Liver (tissue), 8 donors: ENCODE measurements at regions not wholly inside any gene's neighbourhood (a gene's known extent, or its start where the extent isn't known, plus 50 kb on each side); places are given as distances from the start of the nearest gene placed in this dataset.

Experiments
- DNase-seq: peaks from one replicate; pipeline ENCODE4 v3.0.0-alpha.2; 2017; ENCODE audit warnings: low spot score
- H3K27ac ChIP-seq, 2 donors: one replicate each; pipeline ENCODE4 v1.7.0; 2013; ENCODE audit warnings: inconsistent platforms in 2 of 2, low read length in 2 of 2, control low read depth in 1 of 2, low read depth in 1 of 2, mild to moderate bottlenecking in 1 of 2
- H3K27me3 ChIP-seq, 4 donors: one replicate each; pipeline versions ENCODE4 v1.6.1 to v1.7.0; 2013; ENCODE audit warnings: low read length in 3 of 4, inconsistent platforms in 1 of 4, mild to moderate bottlenecking in 1 of 4, moderate library complexity in 1 of 4; ENCODE audit not compliant: control insufficient read depth in 4 of 4, insufficient read depth in 4 of 4
- H3K36me3 ChIP-seq, 4 donors: one replicate each; pipeline versions ENCODE4 v1.6.1 to v1.7.0; 2013; ENCODE audit warnings: low read length in 3 of 4, mild to moderate bottlenecking in 3 of 4, low read depth in 1 of 4, moderate library complexity in 1 of 4; ENCODE audit not compliant: control insufficient read depth in 4 of 4, insufficient read depth in 3 of 4
- H3K4me1 ChIP-seq, 4 donors: one replicate each; pipeline versions ENCODE4 v1.6.1 to v1.7.0; 2013; ENCODE audit warnings: low read length in 3 of 4, mild to moderate bottlenecking in 3 of 4, moderate library complexity in 1 of 4; ENCODE audit not compliant: control insufficient read depth in 4 of 4, insufficient read depth in 4 of 4
- H3K4me3 ChIP-seq, 3 donors: one replicate each; pipeline versions ENCODE4 v1.6.1 to v1.7.0; 2013; ENCODE audit warnings: low read length in 3 of 3, control low read depth in 1 of 3, low read depth in 1 of 3, mild to moderate bottlenecking in 1 of 3
- H3K9ac ChIP-seq, 2 donors: one replicate each; pipeline ENCODE4 v1.7.0; 2013; ENCODE audit warnings: low read length in 2 of 2, mild to moderate bottlenecking in 2 of 2, moderate library complexity in 2 of 2, control low read depth in 1 of 2, low read depth in 1 of 2
- H3K9me3 ChIP-seq, 4 donors: one replicate each; pipeline versions ENCODE4 v1.6.1 to v1.7.0; 2013; ENCODE audit warnings: low read length in 3 of 4; ENCODE audit not compliant: control insufficient read depth in 4 of 4
- EGR1 ChIP-seq, 2 donors: IDR thresholded peaks; 2 replicates each; pipeline ENCODE4 v1.6.1; 2016 to 2018; ENCODE audit warnings: antibody characterized with exemption in 2 of 2, low read depth in 2 of 2
- FOXA1 ChIP-seq: IDR thresholded peaks from 2 replicates; pipeline ENCODE4 v1.6.1; 2016; ENCODE audit warnings: antibody characterized with exemption
- GABPA ChIP-seq, 2 donors: IDR thresholded peaks in 1 of 2; conservative IDR thresholded peaks in 1 of 2; 2 replicates each; pipeline ENCODE4 v1.6.1; 2016; ENCODE audit warnings: antibody characterized with exemption in 2 of 2, mild to moderate bottlenecking in 1 of 2, moderate library complexity in 1 of 2
- HNF4A ChIP-seq, 2 donors: conservative IDR thresholded peaks; 2 replicates each; pipeline ENCODE4 v1.6.1; 2016; ENCODE audit warnings: antibody characterized with exemption in 2 of 2, mild to moderate bottlenecking in 2 of 2
- HNF4G ChIP-seq: IDR thresholded peaks from 2 replicates; pipeline ENCODE4 v1.6.1; 2016; ENCODE audit warnings: antibody characterized with exemption
- JUND ChIP-seq, 2 donors: IDR thresholded peaks; 2 replicates each; pipeline ENCODE4 v1.6.1; 2016; ENCODE audit warnings: antibody characterized with exemption in 2 of 2
- NR2F2 ChIP-seq: IDR thresholded peaks from 2 replicates; pipeline ENCODE4 v1.6.1; 2016; ENCODE audit warnings: antibody characterized with exemption
- RXRA ChIP-seq, 2 donors: IDR thresholded peaks; 2 replicates each; pipeline ENCODE4 v1.6.1; 2017 to 2018; ENCODE audit warnings: antibody characterized with exemption in 2 of 2, mild to moderate bottlenecking in 1 of 2
- SP1 ChIP-seq: IDR thresholded peaks from 2 replicates; pipeline ENCODE4 v1.6.1; 2018; ENCODE audit warnings: antibody characterized with exemption, mild to moderate bottlenecking
- TAF1 ChIP-seq: conservative IDR thresholded peaks from 2 replicates; pipeline ENCODE4 v1.6.1; 2016; ENCODE audit warnings: antibody characterized with exemption, mild to moderate bottlenecking
- YY1 ChIP-seq: IDR thresholded peaks from 2 replicates; pipeline ENCODE4 v1.6.1; 2016; ENCODE audit warnings: antibody characterized with exemption, mild to moderate bottlenecking
- WGBS: extraction: QIAGEN DNeasy Blood & Tissue Kit; methylation state at CpG from one replicate; pipeline ENCODE4 v1.1.7; 2013; 5-methylcytosine and 5-hydroxymethylcytosine counted together
- TF ChIP-seq, protein P1 (sequence below): fragments of 150-350 bp; IDR thresholded peaks from 2 replicates; pipeline ENCODE4 v1.5.1; 2017; ENCODE audit warnings: improper control_type of control experiment, low read depth, low read length; ENCODE audit not compliant: missing input control
- TF ChIP-seq, protein P2 (sequence below): IDR thresholded peaks from 2 replicates; pipeline ENCODE4 v1.6.1; 2016; ENCODE audit warnings: antibody characterized with exemption
- TF ChIP-seq, protein P3 (sequence below): IDR thresholded peaks from 2 replicates; pipeline ENCODE4 v1.6.1; 2016; ENCODE audit warnings: antibody characterized with exemption, mild to moderate bottlenecking
- donor health status: healthy.
- donor health status: healthy.
- donor health status: healthy.
- donor health status: healthy.
- donor health status: healthy.

- TF ChIP-seq GABPA (IDR thresholded peaks at IDR 0.05 in 1 of 2, conservative IDR thresholded peaks at IDR 0.05 in 1 of 2) = no peak
- TF ChIP-seq EGR1 (IDR thresholded peaks at IDR 0.05; ENCODE audit: low read depth in 2 of 2) = no peak
- TF ChIP-seq TAF1 = no peak
- TF ChIP-seq HNF4A (conservative IDR thresholded peaks at IDR 0.05) = no peak
- no peak for TF ChIP-seq SP1
- no peak for TF ChIP-seq NR2F2
- TF ChIP-seq FOXA1 = no peak
- TF ChIP-seq RXRA (IDR thresholded peaks at IDR 0.05) = no peak
- no peak for TF ChIP-seq JUND (IDR thresholded peaks at IDR 0.05)
- TF ChIP-seq, protein P1, sequence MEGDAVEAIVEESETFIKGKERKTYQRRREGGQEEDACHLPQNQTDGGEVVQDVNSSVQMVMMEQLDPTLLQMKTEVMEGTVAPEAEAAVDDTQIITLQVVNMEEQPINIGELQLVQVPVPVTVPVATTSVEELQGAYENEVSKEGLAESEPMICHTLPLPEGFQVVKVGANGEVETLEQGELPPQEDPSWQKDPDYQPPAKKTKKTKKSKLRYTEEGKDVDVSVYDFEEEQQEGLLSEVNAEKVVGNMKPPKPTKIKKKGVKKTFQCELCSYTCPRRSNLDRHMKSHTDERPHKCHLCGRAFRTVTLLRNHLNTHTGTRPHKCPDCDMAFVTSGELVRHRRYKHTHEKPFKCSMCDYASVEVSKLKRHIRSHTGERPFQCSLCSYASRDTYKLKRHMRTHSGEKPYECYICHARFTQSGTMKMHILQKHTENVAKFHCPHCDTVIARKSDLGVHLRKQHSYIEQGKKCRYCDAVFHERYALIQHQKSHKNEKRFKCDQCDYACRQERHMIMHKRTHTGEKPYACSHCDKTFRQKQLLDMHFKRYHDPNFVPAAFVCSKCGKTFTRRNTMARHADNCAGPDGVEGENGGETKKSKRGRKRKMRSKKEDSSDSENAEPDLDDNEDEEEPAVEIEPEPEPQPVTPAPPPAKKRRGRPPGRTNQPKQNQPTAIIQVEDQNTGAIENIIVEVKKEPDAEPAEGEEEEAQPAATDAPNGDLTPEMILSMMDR = no peak
- TF ChIP-seq, protein P2, sequence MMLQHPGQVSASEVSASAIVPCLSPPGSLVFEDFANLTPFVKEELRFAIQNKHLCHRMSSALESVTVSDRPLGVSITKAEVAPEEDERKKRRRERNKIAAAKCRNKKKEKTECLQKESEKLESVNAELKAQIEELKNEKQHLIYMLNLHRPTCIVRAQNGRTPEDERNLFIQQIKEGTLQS = no peak
- TF ChIP-seq, protein P3, sequence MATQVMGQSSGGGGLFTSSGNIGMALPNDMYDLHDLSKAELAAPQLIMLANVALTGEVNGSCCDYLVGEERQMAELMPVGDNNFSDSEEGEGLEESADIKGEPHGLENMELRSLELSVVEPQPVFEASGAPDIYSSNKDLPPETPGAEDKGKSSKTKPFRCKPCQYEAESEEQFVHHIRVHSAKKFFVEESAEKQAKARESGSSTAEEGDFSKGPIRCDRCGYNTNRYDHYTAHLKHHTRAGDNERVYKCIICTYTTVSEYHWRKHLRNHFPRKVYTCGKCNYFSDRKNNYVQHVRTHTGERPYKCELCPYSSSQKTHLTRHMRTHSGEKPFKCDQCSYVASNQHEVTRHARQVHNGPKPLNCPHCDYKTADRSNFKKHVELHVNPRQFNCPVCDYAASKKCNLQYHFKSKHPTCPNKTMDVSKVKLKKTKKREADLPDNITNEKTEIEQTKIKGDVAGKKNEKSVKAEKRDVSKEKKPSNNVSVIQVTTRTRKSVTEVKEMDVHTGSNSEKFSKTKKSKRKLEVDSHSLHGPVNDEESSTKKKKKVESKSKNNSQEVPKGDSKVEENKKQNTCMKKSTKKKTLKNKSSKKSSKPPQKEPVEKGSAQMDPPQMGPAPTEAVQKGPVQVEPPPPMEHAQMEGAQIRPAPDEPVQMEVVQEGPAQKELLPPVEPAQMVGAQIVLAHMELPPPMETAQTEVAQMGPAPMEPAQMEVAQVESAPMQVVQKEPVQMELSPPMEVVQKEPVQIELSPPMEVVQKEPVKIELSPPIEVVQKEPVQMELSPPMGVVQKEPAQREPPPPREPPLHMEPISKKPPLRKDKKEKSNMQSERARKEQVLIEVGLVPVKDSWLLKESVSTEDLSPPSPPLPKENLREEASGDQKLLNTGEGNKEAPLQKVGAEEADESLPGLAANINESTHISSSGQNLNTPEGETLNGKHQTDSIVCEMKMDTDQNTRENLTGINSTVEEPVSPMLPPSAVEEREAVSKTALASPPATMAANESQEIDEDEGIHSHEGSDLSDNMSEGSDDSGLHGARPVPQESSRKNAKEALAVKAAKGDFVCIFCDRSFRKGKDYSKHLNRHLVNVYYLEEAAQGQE = no peak
- TF ChIP-seq YY1 = no peak
- no peak for TF ChIP-seq HNF4G
- Histone ChIP-seq H3K27ac (no peak overlapping the region), H3K9ac (no peak overlapping the region), H3K36me3 (no peaks in the 10 kb centered on the region), H3K4me3 (peak overlapping the region in 1 of 3 donors; percentile 27), H3K4me1 (peaks cover 20 to 39% (median 36%) of the 10 kb centered on the region in 4 donors), H3K9me3 (no peaks in the 10 kb centered on the region), H3K27me3 (peaks cover 0 to 18% (median 8%) of the 10 kb centered on the region in 4 donors)
- DNase-seq = no peak
- WGBS = 2% methylated on average over 60 of the region's 60 CpGs
Measured at GRCh38 chr12:107319533-107320032, 226.2 kb upstream of the CRY1 start.

- H3K36me3 ChIP-seq = no peaks in the 10 kb centered on the region
- H3K4me3 ChIP-seq = peak overlapping the region in 1 of 3 donors; percentile 27
- H3K4me1 ChIP-seq = peaks cover 20 to 39% (median 36%) of the 10 kb centered on the region in 4 donors
- H3K9me3 ChIP-seq = no peaks in the 10 kb centered on the region
- 3% methylated on average over 49 of the region's 49 CpGs for WGBS
- H3K27me3 ChIP-seq = peaks cover 0 to 18% (median 8%) of the 10 kb centered on the region in 4 donors
- TF ChIP-seq EGR1 (IDR thresholded peaks at IDR 0.05; ENCODE audit: low read depth in 2 of 2) = no peak
- TF ChIP-seq, protein P2 = no peak
- no peak for TF ChIP-seq HNF4A (conservative IDR thresholded peaks at IDR 0.05)
- no peak for TF ChIP-seq TAF1
- TF ChIP-seq FOXA1 = no peak
- H3K27ac ChIP-seq = no peak overlapping the region
- H3K9ac ChIP-seq = no peak overlapping the region
- no peak for DNase-seq
Measured at GRCh38 chr12:107320033-107320928, 226.9 kb upstream of the CRY1 start.
